ENCODE measurements at regions not wholly inside any gene's neighbourhood (a gene's known extent, or its start where the extent isn't known, plus 50 kb on each side); places are given as distances from the start of the nearest gene placed in this dataset.
"Not testable (repeated sequence)": the region's sequence is repeated elsewhere in the genome, so short reads cannot be mapped to it uniquely, and the experiment has no call there.

DNA sequence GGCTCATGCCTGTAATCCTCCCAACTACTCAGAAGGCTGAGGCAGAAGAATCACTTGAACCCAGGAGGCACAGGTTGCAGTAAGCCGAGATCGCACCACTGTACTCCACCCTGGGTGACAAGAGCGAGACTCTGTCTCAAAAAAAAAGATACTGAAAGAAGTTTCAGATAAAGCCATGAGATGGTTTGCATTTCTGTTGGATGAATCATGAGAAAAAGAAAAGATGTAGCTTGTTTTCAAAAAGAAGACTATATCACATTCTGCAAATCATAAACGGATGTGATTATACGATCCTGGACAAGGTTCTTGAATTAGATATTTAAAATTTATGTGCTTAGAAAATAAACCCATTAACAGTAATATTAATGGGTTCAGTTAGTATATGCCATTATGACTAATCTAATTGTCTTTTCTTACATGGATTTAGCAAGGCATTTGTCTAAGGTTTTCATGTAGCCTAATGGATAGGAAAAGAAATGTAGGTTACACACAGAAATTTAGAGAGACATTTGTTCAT is 345.9 kb downstream of the SLC7A11 start:
- no peaks in the 10 kb centered on the region for H3K27me3 ChIP-seq (replicated peaks in 1 of 2; ENCODE audit: control insufficient read depth in 2 of 2, insufficient read depth in 2 of 2, low read length in 1 of 2)
- CTCF ChIA-PET = no interaction called here
- H4K20me1 ChIP-seq (ENCODE audit: control insufficient read depth, insufficient read depth) = no peaks in the 10 kb centered on the region
- intact Hi-C loops (cut with micrococcal nuclease; ENCODE audit: unreplicated experiment) = no loop called here
- no peaks in the 10 kb centered on the region for H3K79me2 ChIP-seq (ENCODE audit: control insufficient read depth, insufficient read depth, low read length)
- FAIRE-seq (no peak), ATAC-seq (no peak), DNase-seq (ENCODE audit: low read depth, low spot score) (no peak)
- H3K27ac ChIP-seq (ENCODE audit: control insufficient read depth, insufficient read depth) = no peak overlapping the region
- in situ Hi-C loops (cut with MboI) = no loop called here
- no peak overlapping the region for H3K4me3 ChIP-seq
- H3K36me3 ChIP-seq (ENCODE audit: control insufficient read depth in 2 of 2, insufficient read depth in 2 of 2, low read length in 1 of 2) = no peaks in the 10 kb centered on the region
- H3K9me3 ChIP-seq (replicated peaks; ENCODE audit: control insufficient read depth, insufficient read depth, low read length) = no peaks in the 10 kb centered on the region
- RAD21 ChIA-PET (ENCODE audit: unreplicated experiment) = no interaction called here
- POLR2A ChIA-PET = no interaction called here
- SMC1A ChIA-PET (ENCODE audit: uncharacterized antibody, unreplicated experiment) = interaction anchor here (1.5 kb wide), 1 partner anchor 10 kb away, joined by 5 read pairs; no protein-coding TSS in a partner anchor
- H3K4me2 ChIP-seq (ENCODE audit: control insufficient read depth, insufficient read depth) = no peak overlapping the region
- no peak overlapping the region for H3K9ac ChIP-seq (ENCODE audit: control insufficient read depth, insufficient read depth, low read length)
- H2AFZ ChIP-seq (ENCODE audit: control insufficient read depth, low read depth, low read length) = no peak overlapping the region
- no peak for TF ChIP-seq BHLHE40 (IDR thresholded peaks at IDR 0.05; ENCODE audit: borderline replicate concordance in 1 of 2, low read depth in 2 of 2, low read length in 1 of 2)
- no peak for TF ChIP-seq EP300 (IDR thresholded peaks at IDR 0.05; ENCODE audit: borderline replicate concordance in 1 of 2, control insufficient read depth in 1 of 2, low read depth in 2 of 2, low read length in 2 of 2)
- TF ChIP-seq, protein P1, sequence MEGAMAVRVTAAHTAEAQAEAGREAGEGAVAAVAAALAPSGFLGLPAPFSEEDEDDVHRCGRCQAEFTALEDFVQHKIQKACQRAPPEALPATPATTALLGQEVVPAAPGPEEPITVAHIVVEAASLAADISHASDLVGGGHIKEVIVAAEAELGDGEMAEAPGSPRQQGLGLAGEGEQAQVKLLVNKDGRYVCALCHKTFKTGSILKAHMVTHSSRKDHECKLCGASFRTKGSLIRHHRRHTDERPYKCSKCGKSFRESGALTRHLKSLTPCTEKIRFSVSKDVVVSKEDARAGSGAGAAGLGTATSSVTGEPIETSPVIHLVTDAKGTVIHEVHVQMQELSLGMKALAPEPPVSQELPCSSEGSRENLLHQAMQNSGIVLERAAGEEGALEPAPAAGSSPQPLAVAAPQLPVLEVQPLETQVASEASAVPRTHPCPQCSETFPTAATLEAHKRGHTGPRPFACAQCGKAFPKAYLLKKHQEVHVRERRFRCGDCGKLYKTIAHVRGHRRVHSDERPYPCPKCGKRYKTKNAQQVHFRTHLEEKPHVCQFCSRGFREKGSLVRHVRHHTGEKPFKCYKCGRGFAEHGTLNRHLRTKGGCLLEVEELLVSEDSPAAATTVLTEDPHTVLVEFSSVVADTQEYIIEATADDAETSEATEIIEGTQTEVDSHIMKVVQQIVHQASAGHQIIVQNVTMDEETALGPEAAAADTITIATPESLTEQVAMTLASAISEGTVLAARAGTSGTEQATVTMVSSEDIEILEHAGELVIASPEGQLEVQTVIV (IDR thresholded peaks at IDR 0.05; ENCODE audit: borderline replicate concordance, partially characterized antibody) = no peak
- TF ChIP-seq SRF (IDR thresholded peaks at IDR 0.05; ENCODE audit: low read depth in 2 of 2, low read length in 2 of 2) = no peak
- no peak for TF ChIP-seq HDAC6 (IDR thresholded peaks at IDR 0.05; ENCODE audit: unreplicated experiment)
- TF ChIP-seq, protein P2, sequence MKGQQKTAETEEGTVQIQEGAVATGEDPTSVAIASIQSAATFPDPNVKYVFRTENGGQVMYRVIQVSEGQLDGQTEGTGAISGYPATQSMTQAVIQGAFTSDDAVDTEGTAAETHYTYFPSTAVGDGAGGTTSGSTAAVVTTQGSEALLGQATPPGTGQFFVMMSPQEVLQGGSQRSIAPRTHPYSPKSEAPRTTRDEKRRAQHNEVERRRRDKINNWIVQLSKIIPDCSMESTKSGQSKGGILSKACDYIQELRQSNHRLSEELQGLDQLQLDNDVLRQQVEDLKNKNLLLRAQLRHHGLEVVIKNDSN (IDR thresholded peaks at IDR 0.05; ENCODE audit: borderline replicate concordance, extremely low read length, insufficient read depth, low read depth, low read length) = no peak
- TF ChIP-seq SMAD1 (IDR thresholded peaks at IDR 0.05; ENCODE audit: low read depth, partially characterized antibody) = no peak
- TF ChIP-seq CREM (IDR thresholded peaks at IDR 0.05; ENCODE audit: low read depth) = no peak
- no peak for TF ChIP-seq CBX3 (IDR thresholded peaks at IDR 0.05; ENCODE audit: borderline replicate concordance, low read depth)
- TF ChIP-seq YBX1 (IDR thresholded peaks at IDR 0.05) = no peak
- TF ChIP-seq MYC (IDR thresholded peaks at IDR 0.05; ENCODE audit: insufficient read depth, insufficient read length, insufficient replicate concordance, low read length, severe bottlenecking) = no peak
- WGBS (ENCODE audit: insufficient coverage, insufficient replicate concordance, low lambda C conversion rate, missing lambda C conversion rate) = 40% methylated on average over 5 of the region's 5 CpGs
- BruUV-seq (replicated peaks) = no TSS peak
- H3K4me1 ChIP-seq (ENCODE audit: control insufficient read depth, insufficient read depth, low read length) = no peaks in the 10 kb centered on the region

DNA sequence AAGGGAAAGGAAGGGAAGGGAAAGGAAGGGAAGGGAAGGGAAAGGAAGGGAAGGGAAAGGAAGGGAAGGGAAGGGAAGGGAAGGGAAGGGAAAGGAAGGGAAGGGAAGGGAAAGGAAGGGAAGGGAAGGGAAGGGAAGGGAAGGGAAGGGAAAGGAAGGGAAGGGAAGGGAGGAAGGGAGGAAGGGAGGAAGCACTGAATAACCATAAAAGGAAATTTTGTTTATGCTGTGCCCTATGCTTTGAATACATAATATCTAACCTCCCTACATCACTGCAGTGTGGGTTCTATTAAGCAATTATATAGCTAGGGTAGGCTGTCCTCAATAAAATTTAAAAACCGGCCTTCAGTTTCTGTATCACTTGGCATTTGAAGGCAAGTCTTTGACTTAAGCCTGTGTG is 346.6 kb downstream of the SLC7A11 start:
- H3K9ac ChIP-seq (ENCODE audit: control insufficient read depth, insufficient read depth, low read length); SMC1A ChIA-PET (ENCODE audit: uncharacterized antibody, unreplicated experiment); H2AFZ ChIP-seq (ENCODE audit: control insufficient read depth, low read depth, low read length): not testable (repeated sequence)

More for the DNA sequence above, 346.6 kb downstream of the SLC7A11 start:
- FAIRE-seq; H3K4me3 ChIP-seq; H3K4me2 ChIP-seq (ENCODE audit: control insufficient read depth, insufficient read depth); H4K20me1 ChIP-seq (ENCODE audit: control insufficient read depth, insufficient read depth); BruUV-seq (replicated peaks); POLR2A ChIA-PET; RAD21 ChIA-PET (ENCODE audit: unreplicated experiment); H3K4me1 ChIP-seq (ENCODE audit: control insufficient read depth, insufficient read depth, low read length); CTCF ChIA-PET; H3K9me3 ChIP-seq (replicated peaks; ENCODE audit: control insufficient read depth, insufficient read depth, low read length); ATAC-seq; in situ Hi-C loops (cut with MboI); H3K36me3 ChIP-seq (ENCODE audit: control insufficient read depth in 2 of 2, insufficient read depth in 2 of 2, low read length in 1 of 2); H3K27me3 ChIP-seq (replicated peaks in 1 of 2; ENCODE audit: control insufficient read depth in 2 of 2, insufficient read depth in 2 of 2, low read length in 1 of 2); H3K27ac ChIP-seq (ENCODE audit: control insufficient read depth, insufficient read depth); H3K79me2 ChIP-seq (ENCODE audit: control insufficient read depth, insufficient read depth, low read length); DNase-seq (ENCODE audit: low read depth, low spot score); intact Hi-C loops (cut with micrococcal nuclease; ENCODE audit: unreplicated experiment): not testable (repeated sequence)
- 41% methylated on average over 1 of the region's 1 CpG for WGBS (ENCODE audit: insufficient coverage, insufficient replicate concordance, low lambda C conversion rate, missing lambda C conversion rate)

Data from GM12878 (cell line).